NCI-H526 treated with DMSO at 0.1 percent for 48 hours (cell line): ENCODE measurements at regions not wholly inside any gene's neighbourhood (a gene's known extent, or its start where the extent isn't known, plus 50 kb on each side); places are given as distances from the start of the nearest gene placed in this dataset.

Experiments used
- DNase-seq: peaks from one replicate; lab custom pipeline; 2025; lab: John Stamatoyannopoulos, UW

- no peak for DNase-seq
Observed at GRCh38 chr4:106767991-106768390, 268.1 kb downstream of the DKK2 start.

DNA sequence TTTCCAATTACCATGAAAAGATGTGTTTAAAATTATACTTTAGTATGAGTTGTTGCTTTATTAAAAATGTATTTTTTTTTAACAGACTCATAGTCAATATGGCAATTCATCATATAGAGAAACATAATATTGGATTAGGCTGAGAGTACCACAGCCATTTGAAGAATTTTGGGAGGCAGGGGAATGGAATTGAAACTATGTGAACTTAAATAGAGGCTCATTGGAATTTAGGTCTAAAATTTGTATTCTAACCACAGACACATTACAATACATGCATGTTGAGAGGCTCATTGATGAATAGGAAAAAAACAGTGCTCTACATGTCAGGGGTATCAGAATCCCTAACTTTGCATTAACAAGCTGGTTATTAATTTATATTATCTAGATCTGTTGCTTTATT lies 269.6 kb downstream of the DKK2 start:
- DNase-seq: no peak

DNA sequence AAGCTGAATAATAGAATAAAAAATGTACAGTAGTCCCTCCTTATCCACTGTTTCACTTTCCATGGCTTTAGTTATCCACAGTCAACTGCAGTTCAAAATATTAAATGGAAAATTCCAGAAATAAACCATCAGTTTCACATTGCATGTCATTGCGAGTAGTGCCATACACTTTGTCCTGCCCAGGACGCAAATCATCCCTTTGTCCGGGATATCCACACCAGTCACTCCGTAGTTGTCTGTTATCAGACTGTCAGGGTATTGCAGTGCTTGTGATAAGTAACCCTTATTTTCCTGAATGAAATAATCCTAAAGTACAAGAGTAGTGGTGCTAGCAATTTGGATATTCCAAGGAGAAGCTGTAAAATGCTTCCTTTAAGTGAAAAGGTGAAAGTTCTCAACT lies 271.3 kb downstream of the DKK2 start:
- no peak for DNase-seq

DNA sequence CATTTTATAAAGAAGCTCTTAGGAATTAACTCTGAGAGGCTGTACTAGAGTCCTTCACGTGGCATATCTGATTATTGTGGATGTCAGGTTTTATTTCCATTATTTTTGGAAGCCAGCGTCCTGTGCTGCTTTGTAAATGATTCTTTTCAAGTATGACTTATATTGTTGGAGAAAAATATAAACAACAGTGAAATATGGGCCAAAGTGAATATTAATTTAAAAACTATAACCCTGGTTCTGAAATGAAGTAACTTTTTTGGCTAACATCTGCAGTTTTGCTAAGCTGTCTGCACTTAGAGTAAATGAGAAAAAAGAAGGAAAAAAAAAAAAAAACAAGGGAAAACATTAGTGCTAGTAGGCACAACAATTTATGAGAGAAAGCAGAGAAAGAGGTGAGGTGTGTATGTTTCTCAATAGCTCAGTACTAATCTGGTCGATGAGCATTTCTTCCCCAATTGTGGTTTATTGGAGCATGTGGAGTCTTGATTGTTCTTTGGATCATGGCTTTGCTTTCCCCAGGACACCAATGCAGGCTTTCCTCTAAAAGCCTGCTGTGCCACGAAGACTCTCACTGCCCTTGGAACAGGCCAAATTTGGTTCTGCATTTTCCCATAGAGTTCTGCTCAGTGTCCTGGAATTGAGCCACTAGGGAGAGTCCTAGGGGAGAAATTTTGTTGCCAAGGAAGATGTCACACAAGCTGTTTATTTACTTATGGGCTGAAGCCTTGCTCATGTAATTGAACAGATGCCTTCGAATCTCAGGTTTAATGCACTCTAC lies 273.3 kb downstream of the DKK2 start:
- no peak for DNase-seq

DNA sequence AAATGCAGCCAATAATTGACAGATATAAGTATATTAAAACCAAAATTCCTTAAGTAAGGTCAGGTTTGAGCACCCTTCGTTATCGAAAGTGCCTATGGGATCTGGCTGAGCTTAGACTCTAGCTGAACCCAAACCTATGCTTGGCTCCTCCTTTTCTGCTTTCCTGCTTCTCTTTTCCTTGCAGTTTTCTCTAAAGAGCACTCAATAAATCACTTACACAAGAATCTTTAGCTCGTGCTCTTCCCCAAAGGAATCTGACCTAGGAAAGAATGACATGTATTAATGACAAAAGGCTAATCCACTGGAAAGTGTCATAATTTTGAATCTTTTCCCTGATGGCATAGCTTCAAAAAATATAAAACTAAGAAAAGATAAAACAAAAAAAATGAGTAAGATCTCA lies 282.7 kb downstream of the DKK2 start:
- no peak for DNase-seq

DNA sequence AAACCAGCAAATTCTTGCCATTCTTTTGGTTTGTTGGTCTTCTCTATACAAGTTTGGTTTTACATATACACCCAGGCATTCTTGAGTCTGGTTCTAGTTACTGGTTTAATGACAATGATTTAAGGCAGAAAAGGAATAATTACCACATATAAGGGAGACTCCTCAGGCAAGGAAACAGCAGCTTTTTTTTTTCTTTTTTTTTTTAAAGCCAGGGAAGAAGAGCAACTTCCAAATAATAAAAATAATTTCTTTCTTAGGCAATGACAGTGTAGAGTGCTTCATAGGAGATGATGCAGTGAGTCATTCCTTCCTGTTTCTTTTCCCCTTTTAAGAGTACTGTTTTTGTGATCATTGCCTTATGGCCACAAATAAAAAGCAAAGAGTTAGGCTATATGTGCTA lies 289.7 kb downstream of the DKK2 start:
- DNase-seq: no peak

- DNase-seq: no peak
Observed at GRCh38 chr4:106738121-106738520, 298.0 kb downstream of the DKK2 start.

DNA sequence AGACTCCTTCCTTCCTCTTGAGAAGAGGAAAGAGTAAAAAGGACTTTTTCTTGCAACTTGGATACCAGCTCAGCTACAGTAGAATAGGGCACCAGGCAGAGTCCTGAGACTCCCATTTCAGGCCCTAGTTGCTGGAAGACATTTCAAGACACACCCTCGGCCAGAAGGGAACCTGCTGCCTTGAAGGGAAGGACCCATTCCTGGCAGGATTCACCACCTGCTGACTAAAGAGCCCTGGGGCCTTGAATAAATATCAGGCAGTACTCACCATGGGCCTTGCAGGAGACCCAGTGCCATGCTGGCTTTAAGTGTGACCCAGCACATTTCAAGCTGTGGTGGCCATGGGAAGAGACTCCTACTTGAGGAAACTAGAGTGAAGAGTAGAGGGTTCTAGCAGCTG lies 317.6 kb downstream of the DKK2 start:
- no peak for DNase-seq

GRCh38 chr4:106717091-106717490 lies 319.0 kb downstream of the DKK2 start:
- DNase-seq: no peak

DNA sequence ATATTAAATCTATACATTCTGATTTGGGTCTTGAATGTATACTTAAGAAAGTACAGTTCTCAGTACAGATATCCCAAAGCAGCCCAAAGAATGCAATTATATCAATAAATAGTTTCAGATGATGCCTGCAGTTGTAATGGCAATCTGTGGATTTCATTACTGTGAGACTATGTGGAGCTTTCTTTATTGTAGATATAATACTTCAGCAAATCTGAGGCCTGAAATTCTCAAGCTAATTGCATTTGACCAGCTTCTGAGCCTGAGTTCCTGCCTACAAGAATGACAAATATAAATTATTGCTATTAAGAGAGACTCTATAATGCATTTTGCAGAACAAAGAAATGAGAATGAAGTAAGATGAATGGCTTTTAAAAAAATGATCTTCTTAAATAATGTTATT lies 320.3 kb downstream of the DKK2 start:
- DNase-seq: no peak

DNA sequence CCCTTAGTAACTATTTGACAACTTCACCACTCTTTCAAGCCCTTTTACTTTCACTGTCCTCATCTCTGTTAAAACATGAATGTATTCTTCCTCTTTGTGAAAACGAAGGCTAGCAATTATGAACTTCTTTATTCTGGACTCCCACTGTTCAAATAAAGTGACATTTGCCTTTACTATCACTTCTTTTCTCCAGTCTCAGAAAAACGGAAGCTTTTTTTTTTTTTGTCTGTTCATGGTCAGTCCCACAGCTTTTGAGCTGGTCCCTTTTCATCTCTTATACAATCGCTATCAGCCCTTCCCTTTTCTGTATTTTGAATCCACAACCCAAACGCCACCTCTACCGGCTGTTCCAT lies 327.7 kb downstream of the DKK2 start:
- no peak for DNase-seq

DNA sequence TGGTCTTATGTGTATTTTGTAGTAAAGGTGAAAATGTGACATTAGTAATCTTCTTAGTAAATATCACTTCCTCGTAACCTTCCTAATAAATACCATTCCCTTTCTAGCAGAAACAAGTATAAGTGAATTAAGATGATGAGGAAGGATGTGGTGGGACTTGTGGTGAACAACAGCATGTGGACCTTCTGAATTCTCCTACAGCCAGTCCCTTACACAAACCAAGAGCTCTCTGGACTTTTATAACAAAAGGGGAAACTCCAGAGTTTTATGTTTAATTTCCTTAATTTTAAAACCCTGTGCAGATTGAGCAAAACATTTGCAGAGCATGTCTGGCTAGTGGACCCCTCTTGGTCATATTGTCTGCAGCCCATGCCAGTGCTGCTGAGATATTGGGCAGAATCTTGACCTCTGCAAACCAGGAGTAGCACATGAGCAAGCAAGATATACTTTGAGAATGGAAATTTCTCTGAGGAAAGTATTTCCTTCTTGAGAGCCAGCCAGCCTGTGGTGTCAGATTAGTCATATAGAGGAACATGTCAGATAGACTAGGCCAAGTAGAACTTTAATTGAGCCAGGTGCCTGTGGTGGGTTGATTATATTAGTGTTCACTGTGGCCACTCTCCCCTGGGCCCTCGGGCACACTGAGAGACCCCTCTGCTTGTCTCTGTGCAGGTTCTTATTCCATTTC lies 328.2 kb downstream of the DKK2 start:
- DNase-seq: no peak

DNA sequence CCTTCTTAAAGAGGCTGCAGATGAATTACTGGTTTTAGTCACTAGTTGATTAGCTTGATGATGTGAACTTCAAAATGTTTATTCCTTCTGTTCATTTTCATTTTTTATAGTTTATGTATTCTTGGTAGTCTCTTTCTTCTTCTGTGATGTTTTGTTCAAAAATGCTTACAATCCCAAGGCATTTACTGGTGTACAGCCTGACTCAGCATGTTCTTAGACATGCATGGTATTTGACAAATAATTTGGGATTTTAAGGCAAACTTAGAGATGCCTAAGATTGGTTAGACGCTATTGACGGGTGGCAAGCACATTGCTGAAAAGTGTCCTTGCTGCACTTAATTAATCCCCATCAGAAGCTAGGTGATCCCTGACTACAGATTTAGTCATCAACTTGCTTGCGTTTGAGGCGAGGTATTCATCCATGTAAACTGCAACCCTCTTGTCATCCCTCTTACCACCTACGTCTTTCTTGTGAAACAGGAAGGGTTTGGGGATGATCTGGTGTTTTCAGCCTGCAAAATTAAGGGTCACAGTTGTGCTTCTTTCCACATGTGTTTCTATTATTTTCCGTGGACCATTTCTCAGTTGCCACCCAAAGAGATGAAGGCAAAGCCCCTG lies 331.8 kb downstream of the DKK2 start:
- DNase-seq: no peak

DNA sequence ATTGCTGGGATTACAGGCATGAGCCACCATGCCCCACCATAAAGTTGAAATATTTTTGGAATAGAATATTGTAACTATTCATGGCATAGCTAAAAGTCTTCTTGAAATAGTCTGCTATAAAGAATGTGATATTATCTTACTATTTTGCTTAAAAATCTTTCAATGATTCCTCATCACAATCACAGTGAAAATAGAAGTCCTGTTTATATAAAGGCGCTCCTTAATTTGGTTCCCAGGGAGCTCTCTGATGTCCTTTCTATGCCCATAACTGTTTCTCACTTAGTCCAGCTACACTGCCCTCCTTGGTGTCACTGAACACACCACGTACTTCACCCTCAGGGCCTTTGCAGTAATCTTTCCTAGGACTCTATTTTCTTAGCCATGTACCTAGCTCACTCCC lies 331.7 kb upstream of the GIMD1 start:
- no peak for DNase-seq

DNA sequence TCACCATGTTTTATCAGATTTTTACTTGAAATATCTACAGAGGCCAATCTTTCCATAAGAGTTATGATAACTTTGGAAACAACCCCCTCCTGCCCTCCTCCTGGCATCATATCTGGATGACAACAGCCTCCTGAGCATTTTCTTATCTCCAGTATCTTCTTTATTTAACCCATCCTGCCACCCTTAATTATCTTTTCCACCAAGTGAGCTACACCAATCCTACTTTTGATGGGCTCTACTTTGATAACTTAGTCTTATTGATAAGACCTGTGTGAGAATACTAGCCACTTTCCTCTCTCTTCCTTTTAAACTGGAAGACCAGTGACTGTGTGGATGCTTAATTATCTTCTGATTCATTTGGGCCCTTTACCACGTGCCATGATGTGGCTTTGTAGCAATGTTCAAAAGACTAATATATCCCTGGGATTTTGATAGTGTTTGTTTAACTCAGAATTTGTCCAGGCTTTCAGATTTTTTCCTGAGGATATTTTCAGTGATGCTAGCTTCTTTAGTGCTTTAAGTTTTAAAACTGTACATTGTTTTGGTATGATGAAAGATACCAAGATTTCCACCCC lies 330.1 kb upstream of the GIMD1 start:
- no peak for DNase-seq

DNA sequence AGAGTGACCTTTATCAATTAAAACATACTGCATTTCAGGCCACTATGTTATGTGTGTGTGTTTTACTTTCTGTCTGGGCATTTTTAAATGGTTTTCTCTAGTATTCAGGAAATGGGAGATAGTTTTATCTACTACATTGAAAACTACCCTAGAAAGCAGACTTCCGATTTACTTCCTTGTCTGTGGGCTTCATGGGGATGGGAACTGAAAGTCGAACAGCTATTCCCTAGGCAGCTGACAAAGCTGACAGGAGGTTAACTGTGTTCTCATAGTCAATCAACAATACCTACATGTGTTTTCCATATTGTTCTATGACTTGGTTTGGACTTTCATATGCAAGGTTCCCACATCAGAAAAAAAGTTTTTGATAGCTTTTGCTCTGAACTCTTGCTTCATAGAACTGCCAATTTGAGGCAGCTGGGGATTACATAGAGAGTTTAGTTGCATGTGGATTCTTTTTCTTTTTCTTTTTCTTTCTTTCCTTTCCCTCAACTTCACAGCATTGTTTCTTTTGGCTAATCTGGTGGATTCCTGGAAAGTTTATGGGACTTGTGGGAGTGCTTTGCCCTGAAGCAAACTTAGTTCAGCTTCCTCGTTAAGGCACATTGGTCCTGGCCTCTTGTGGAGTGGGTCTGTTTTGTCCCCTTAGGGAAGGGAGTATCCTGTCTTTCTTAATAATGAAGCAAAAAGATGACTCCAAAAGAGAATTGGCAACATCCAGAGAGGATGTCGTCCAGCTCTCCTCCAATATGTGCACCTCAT lies 327.1 kb upstream of the GIMD1 start:
- no peak for DNase-seq

- no peak for DNase-seq
Observed at GRCh38 chr4:106694232-106694631, 325.7 kb upstream of the GIMD1 start.

DNA sequence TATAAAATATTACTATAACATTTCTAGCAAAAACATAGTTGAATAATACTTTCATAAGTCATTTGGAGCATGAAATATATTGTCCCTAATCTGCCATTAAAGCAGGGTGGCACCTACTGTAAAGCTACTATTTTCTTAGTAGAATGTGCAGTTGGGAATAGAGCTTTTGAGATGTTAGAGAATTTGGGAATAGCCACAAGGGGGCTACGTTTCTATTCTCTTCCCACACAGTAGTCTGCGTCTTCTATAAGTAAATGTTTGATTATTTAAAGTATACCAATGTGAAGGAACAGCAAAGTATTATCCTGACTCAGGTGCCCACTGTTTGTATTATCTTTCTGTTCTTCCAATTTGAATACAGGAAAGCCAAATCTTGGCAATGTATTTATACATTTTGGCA lies 323.2 kb upstream of the GIMD1 start:
- no peak for DNase-seq

DNA sequence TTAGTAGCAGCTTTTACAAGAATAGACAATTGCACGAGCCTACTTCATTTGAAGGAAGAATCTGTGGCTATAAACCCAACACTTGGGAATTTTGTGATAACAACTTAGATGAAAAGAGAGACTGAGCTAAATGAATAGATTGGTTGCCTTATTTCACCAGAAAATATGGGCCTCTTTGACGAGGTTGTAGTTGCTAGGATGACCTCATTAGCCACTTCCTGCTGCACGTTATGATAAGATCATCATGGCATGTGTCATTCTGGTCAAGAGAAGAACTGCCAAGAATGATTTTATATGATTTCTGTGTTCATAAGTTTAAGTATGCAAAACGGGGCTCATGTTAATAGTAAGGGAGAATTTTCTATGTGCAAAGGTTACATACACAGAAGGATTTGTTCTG lies 321.9 kb upstream of the GIMD1 start:
- no peak for DNase-seq

DNA sequence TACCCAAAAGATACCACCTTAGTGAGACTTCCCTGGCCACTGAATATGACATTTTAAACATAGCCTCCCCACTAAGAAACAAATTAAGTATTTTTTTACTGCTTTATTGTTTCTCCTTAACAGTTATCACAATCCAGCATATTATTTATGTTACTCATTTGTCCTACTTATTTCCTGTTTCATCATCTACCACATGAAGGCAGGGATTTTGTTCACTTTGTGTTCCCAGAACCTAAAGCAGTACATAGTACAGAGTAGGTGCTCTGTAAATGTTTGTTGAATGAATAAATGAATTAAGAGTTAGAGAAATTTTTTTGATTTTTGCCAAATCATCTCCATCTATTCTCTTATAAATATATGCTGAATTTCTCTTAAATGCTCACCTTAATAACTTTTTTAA lies 318.4 kb upstream of the GIMD1 start:
- no peak for DNase-seq

- no peak for DNase-seq
Observed at GRCh38 chr4:106681381-106681921, 312.9 kb upstream of the GIMD1 start.

- no peak for DNase-seq
Observed at GRCh38 chr4:106679063-106679462, 310.5 kb upstream of the GIMD1 start.
